ENCODE measurements at regions not wholly inside any gene's neighbourhood (a gene's known extent, or its start where the extent isn't known, plus 50 kb on each side); places are given as distances from the start of the nearest gene placed in this dataset.

- TF ChIP-seq CTCF (IDR thresholded peaks at IDR 0.05) (no peak), POLR2A (IDR thresholded peaks at IDR 0.05) (no peak), EP300 (IDR thresholded peaks at IDR 0.05) (no peak)
Observed at GRCh38 chr14:81889529-81889928, 355.9 kb upstream of the SEL1L start.

All from ovary (tissue), 3 donors.